Activated T-helper 1 cell treated with anti-CD3 and anti-CD28 coated beads, Interleukin-12 subunit alpha, Interleukin-12 subunit beta, Interleukin-2, Interleukin-4 antibody, amounts not matched to agents 30 ng/mL and 10 ng/mL and 1 ng/mL, durations not matched to agents 14 hours and 24 hours and 36 hours (primary cell): ENCODE measurements at regions not wholly inside any gene's neighbourhood (a gene's known extent, or its start where the extent isn't known, plus 50 kb on each side); places are given as distances from the start of the nearest gene placed in this dataset.

Experiments used
- DNase-seq: peaks from one replicate; pipeline ENCODE4 v3.0.0; 2021; ENCODE audit warnings: low spot score
- H3K27ac Mint-ChIP-seq: one replicate; pipeline ENCODE4 v1.8.0; 2021; ENCODE audit warnings: mild to moderate bottlenecking, mixed read lengths
- H3K27me3 Mint-ChIP-seq: one replicate; pipeline ENCODE4 v1.8.0; 2022; ENCODE audit warnings: mild to moderate bottlenecking, moderate library complexity, mixed read lengths; ENCODE audit not compliant: insufficient read depth
- H3K36me3 Mint-ChIP-seq: one replicate; pipeline ENCODE4 v1.8.0; 2021; ENCODE audit warnings: low read depth, mixed read lengths
- H3K4me1 Mint-ChIP-seq: one replicate; pipeline ENCODE4 v1.8.0; 2021; ENCODE audit warnings: low read depth, mixed read lengths
- H3K4me3 Mint-ChIP-seq: one replicate; pipeline ENCODE4 v1.8.0; 2021; ENCODE audit warnings: mild to moderate bottlenecking, moderate library complexity, mixed read lengths
- H3K9me3 Mint-ChIP-seq: one replicate; pipeline ENCODE4 v1.8.0; 2021; ENCODE audit warnings: mixed read lengths
- intact Hi-C: fragments of 100-400 bp; cut with micrococcal nuclease; formaldehyde crosslinking; loops from one replicate; pipeline ENCODE4 v1.15.1; 2024

DNA sequence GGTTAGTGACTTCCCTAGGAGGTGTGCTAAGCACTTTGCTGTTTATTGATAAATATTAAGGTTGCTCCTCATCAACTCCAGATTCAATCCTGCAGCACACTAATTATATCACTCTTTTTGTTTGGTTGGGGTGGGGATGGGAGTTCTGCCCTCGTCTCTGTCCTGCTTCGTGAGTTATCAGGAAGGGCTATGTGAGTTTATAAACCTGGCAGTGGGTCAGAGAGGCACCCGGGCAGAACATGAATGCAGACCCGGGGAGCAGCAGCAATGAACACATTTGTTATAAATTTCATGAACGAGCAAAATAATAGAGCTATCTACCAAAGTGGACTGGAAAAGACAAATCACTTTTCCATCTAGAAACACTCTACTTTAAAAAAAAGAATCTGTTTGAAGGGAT is 125.5 kb upstream of the WWC1 start:
- Mint-ChIP-seq H3K4me1 (no peaks in the 10 kb centered on the region), H3K9me3 (no peaks in the 10 kb centered on the region), H3K27ac (no peak overlapping the region), H3K27me3 (peaks cover 6% of the 10 kb centered on the region), H3K36me3 (no peaks in the 10 kb centered on the region), H3K4me3 (no peak overlapping the region)
- DNase-seq, result no peak
- intact Hi-C loops, result no loop called here

DNA sequence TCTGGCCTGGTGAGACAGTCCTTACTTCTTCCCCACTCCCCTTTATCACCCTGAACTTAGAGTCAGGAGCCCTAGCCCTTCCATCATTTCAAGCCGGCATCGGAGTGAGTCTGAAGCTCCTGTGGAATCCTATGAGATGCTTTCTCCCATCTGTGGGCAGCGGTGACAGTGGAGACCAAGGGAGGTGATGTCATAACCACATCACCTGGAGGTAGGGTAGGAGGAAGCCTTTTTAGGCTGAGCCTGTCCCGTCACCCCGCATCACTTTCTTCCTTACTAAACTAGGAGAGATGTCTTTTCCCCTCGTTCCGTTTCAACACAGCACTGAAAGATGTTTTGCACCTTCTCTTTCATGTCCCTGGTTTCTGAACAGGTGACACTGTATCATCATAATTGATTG is 124.1 kb upstream of the WWC1 start:
- Mint-ChIP-seq H3K27ac (no peak overlapping the region), H3K36me3 (no peaks in the 10 kb centered on the region), H3K4me3 (no peak overlapping the region), H3K4me1 (no peaks in the 10 kb centered on the region), H3K27me3 (peaks cover 6% of the 10 kb centered on the region), H3K9me3 (no peaks in the 10 kb centered on the region)
- intact Hi-C loops, result no loop called here
- DNase-seq, result no peak

DNA sequence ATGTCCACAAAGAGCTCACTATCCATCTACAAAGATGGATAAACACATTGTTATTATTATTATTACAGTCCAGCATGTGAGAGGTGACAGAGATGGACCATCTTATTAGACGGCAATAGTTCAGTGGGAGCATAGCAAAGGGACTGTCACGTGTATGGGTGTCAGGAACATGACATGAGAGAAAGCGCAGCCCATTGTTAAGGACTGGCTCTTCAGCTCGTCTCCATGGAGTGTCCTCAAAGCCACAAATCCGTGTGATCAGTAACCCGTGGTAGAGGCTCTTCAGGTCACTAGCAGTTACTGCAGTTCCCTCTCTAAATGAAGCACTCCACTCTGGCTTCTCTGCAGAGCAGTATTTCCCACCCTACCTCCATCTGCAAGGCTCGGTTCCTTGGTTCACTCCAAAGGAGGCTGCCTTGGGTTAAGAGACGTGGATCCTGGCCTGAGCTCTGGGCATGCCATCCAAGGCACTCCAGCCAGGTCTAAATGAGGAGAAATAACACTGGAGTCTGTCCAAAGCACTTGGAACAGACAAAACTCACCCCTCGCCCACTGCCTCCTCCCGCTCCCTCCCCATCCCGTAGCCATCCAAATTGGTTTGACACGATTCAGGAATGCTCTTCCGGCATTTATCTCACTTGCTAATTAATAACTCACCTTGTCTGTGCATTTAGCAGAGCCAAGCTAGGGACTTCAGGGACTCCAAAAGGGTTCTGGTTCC is 122.3 kb upstream of the WWC1 start:
- Mint-ChIP-seq H3K4me1 (no peaks in the 10 kb centered on the region), H3K4me3 (no peak overlapping the region), H3K27me3 (peaks cover 6% of the 10 kb centered on the region), H3K36me3 (no peaks in the 10 kb centered on the region), H3K9me3 (no peaks in the 10 kb centered on the region), H3K27ac (no peak overlapping the region)
- no peak for DNase-seq
- intact Hi-C loops, result no loop called here

DNA sequence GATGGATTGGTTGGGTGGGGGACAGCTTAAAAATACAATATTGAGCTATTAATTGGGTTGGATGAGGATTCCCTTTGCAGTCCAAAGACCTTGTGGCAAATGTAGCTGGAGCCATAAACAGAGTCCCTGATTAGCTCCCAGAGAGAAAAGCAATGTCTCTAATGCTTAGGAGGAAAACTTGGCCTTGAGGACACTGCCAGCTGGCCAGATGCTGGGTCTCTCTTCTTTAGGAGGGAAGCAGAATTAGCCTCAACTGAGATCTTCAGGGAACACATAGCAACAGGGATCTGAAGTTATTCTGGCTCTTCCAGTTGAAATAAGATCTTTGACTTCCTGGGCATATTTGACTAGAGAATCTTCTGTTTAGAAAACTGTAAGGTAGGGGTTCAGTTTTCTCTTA is 121.7 kb upstream of the WWC1 start:
- Mint-ChIP-seq H3K36me3 (no peaks in the 10 kb centered on the region), H3K4me1 (no peaks in the 10 kb centered on the region), H3K27ac (no peak overlapping the region), H3K9me3 (no peaks in the 10 kb centered on the region), H3K27me3 (peaks cover 6% of the 10 kb centered on the region), H3K4me3 (no peak overlapping the region)
- DNase-seq, result no peak
- intact Hi-C loops, result no loop called here

DNA sequence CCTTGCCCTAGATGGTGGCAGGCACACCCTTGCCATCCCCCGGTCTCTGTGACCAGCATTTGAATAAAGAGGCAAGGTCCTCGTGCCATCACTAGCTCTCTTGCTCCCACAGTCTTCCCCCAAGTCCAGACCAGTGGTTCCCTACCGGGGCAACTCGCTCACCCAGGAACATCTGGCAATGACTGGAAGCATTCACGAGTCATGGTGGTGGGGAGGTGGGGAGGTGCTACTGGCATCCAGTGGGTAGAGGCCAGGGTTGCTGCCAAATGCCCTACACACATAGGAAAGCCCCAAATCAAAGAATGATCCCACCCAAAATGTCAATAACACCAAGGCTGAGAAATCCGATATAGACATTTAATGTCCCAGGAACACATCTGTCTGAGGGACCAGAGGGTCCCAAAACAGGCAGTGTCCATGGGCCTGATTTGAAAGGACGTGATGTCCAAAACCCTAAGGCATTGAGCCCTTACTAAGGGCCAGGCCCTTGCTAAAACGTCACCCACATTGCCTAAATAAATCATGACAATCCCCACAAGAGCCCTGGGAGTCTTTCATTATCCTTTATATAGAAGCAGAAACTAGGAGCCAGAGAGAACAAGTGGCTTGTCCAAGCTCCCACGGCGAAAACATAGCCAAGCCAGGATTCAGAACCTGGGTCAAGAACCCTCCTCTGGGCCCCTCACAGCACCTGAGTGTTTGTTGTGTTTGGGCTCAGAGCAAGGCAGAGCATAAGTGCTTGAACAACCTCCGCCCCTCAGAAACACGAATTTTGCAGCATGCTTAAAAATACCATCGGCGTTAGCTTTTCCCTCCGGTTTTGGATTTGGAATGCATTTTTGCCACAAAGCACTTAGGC is 119.3 kb upstream of the WWC1 start:
- Mint-ChIP-seq H3K36me3 (no peaks in the 10 kb centered on the region), H3K4me3 (no peak overlapping the region), H3K9me3 (no peaks in the 10 kb centered on the region), H3K27me3 (peaks cover 3% of the 10 kb centered on the region), H3K27ac (no peak overlapping the region), H3K4me1 (no peaks in the 10 kb centered on the region)
- no peak for DNase-seq
- intact Hi-C loops, result no loop called here

DNA sequence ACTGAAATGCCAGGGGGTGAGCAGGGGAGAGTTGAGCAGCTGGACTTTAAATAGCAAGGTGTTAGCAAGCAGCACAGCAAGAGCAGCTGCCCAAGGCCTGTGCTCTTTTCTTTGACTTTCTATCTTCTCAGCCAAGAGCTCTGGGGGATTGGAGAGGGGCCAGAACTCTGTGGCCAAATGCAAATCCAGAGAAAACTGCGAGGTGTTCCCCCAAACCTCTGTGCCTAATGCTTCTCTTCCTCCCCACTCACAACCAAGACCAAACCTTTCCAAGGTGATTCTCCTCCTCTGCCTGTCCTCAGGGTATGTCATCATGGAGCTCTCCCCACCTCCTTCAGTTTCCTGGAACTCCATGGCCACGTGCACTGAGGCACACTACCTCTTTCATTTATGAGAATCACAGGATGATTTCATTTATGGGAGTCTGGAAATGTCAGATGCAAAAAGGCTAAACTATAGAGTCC is 118.7 kb upstream of the WWC1 start:
- Mint-ChIP-seq H3K27ac (no peak overlapping the region), H3K27me3 (no peaks in the 10 kb centered on the region), H3K4me3 (no peak overlapping the region), H3K9me3 (no peaks in the 10 kb centered on the region), H3K4me1 (no peaks in the 10 kb centered on the region), H3K36me3 (no peaks in the 10 kb centered on the region)
- intact Hi-C loops, result no loop called here
- DNase-seq, result no peak

DNA sequence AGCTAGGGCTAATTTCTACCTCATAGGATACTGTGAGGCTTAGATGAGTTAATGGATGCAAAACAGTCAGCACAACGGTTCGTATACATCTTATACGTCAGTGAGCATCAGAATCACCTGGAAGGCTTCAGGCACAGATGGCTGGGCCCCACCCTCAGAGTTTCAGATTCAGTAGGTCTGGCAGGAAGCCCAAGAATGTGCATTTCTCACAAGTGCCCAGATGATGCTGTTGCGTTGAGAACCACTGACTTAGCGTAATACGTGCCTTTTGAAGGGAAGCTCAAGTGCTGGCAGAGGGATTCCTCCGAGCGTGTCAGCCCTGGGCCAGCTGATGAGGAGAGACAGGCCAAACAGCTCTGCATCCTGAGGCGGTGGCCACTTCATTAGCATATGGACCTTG is 117.1 kb upstream of the WWC1 start:
- intact Hi-C loops, result no loop called here
- no peak for DNase-seq
- Mint-ChIP-seq H3K27me3 (no peaks in the 10 kb centered on the region), H3K4me3 (no peak overlapping the region), H3K27ac (no peak overlapping the region), H3K9me3 (no peaks in the 10 kb centered on the region), H3K36me3 (no peaks in the 10 kb centered on the region), H3K4me1 (no peaks in the 10 kb centered on the region)

DNA sequence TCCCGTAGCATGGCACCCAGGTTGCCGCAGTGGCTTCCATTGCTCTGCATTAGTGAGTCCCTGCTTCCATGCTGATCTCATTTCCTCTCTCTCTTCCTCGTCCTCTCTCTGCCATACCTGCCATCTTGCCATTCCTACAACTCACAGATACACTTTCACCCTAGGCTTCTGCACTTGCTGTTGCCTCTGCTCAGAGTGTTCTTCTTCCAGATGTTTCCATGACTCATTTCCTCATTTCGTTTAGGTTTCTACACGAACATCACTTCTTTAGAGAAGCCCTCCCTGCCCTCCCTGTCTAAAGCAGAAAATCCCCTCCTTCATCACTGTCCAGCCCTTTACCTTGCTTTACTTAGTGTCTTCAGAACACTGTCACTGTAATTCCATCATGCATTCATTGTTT is 115.2 kb upstream of the WWC1 start:
- H3K36me3 Mint-ChIP-seq, result no peaks in the 10 kb centered on the region
- H3K27me3 Mint-ChIP-seq, result no peaks in the 10 kb centered on the region
- DNase-seq, result no peak
- H3K4me3 Mint-ChIP-seq, result no peak overlapping the region
- H3K27ac Mint-ChIP-seq, result no peak overlapping the region
- no peaks in the 10 kb centered on the region for H3K9me3 Mint-ChIP-seq
- no peaks in the 10 kb centered on the region for H3K4me1 Mint-ChIP-seq
- intact Hi-C loops, result no loop called here

DNA sequence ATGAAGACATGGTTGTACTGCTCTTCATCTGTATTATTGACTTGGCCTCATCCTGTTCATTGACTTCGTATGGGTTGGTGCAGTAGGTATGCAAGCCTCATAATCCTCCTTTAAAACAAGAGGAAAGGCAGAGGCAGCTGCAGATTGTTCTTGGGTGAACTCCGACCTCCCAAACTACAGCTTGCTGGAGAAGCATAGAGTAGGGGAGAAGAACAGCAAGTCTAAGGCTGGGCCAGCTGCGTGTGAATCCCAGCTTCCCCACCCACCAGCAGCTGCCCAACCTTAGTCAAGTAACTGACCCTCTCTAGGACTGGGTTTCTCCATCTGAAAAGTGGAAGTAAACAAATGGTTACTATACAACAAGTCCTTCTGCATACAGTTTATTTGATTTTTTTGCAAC is 114.5 kb upstream of the WWC1 start:
- intact Hi-C loops, result no loop called here
- Mint-ChIP-seq H3K36me3 (no peaks in the 10 kb centered on the region), H3K4me3 (no peak overlapping the region), H3K27ac (no peak overlapping the region), H3K27me3 (no peaks in the 10 kb centered on the region), H3K9me3 (no peaks in the 10 kb centered on the region), H3K4me1 (no peaks in the 10 kb centered on the region)
- no peak for DNase-seq

DNA sequence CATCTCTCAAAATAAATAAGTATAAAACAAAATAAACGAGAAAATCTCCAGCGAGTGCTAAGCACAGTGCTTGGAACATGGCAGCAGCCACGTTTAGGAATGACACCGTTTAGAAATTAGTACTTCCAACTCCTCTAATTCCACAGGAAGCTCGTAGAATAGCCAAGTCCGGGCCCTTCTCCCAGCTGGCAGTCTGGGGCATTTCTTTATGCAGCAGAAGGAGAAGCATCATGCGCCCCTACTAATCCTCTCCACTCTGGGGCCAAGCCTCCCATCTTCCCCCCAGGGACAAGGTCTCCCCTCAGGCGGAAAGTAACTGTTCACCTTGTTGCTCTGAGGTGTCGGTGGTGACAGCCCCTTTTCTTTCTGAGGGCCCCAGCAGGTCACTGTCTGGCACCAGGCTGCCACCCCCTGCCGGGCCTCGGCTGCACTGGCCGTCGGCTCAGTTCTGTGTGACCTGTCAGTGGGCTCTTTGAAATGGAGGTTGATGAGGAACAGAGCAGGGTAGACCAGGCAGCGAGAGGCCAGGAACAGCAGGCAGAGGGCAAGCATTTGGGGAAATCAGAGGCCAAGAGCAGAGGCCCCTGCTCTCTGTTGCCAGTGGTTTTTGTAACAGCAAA is 113.5 kb upstream of the WWC1 start:
- H3K27ac Mint-ChIP-seq, result no peak overlapping the region
- H3K27me3 Mint-ChIP-seq, result no peaks in the 10 kb centered on the region
- no peaks in the 10 kb centered on the region for H3K9me3 Mint-ChIP-seq
- DNase-seq, result no peak
- no peaks in the 10 kb centered on the region for H3K4me1 Mint-ChIP-seq
- no peak overlapping the region for H3K4me3 Mint-ChIP-seq
- intact Hi-C loops, result no loop called here
- no peaks in the 10 kb centered on the region for H3K36me3 Mint-ChIP-seq

DNA sequence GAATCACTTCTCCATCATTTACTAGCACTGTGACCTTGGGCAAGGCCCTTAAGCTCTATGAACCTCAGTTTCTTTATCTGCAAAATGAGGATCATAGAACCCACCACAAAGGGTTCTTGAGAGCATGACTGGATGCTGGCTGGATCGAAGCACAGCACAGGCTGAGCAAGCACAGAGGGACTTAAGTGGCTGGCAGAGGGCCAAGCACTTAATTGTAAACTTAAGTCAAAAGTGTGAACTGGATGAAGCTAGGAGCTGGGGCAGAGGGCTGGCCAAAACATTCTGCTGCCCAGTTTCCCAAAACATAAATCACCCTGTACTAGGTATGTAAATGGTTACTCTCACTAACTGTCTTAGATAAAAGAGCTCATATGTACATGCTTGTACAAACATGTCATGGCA is 112.3 kb upstream of the WWC1 start:
- H3K27ac Mint-ChIP-seq, result no peak overlapping the region
- H3K4me3 Mint-ChIP-seq, result no peak overlapping the region
- intact Hi-C loops, result no loop called here
- no peaks in the 10 kb centered on the region for H3K9me3 Mint-ChIP-seq
- DNase-seq, result no peak
- no peaks in the 10 kb centered on the region for H3K36me3 Mint-ChIP-seq
- H3K4me1 Mint-ChIP-seq, result no peaks in the 10 kb centered on the region
- H3K27me3 Mint-ChIP-seq, result no peaks in the 10 kb centered on the region

DNA sequence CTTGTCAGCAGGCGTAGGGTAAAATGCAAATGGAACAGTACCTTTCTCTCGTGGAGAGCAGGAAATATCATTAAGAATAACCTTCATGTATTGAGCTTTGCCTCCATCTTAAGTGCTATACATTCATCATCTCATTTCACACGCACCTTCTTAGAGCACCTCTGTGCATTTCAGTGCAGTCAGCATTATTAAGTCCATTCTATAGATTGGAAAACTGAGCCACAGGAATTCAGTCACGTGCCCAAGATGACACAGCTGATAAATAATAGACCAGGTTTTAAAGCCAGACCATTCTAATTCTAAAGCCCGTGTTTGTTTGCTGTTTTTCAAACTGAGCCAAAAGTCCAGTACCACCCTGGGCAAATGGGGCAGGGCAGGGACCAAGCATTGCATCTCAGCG is 109.2 kb upstream of the WWC1 start:
- H3K27me3 Mint-ChIP-seq, result peaks cover 4% of the 10 kb centered on the region
- H3K4me1 Mint-ChIP-seq, result no peaks in the 10 kb centered on the region
- H3K36me3 Mint-ChIP-seq, result no peaks in the 10 kb centered on the region
- no peak for DNase-seq
- no peak overlapping the region for H3K27ac Mint-ChIP-seq
- intact Hi-C loops, result no loop called here
- no peaks in the 10 kb centered on the region for H3K9me3 Mint-ChIP-seq
- H3K4me3 Mint-ChIP-seq, result no peak overlapping the region

DNA sequence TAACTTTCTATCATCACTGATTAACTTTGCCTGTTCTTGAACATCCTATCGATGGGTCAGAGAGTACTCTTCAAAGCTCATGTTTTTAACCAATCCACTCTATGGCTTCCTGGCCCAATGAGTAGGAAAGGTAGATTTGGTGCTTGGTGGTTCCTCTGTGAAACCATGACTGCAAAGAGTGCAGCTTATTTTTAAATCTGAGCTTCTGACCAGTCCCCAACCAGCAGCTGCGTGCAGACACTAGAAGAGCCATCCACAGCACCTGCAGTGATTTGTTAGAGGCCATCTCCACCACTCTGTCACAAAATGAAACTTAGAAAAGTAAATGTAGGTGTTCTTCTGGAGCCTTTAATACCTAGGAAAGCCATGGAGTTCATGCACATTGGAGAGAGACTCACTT is 107.3 kb upstream of the WWC1 start:
- no peaks in the 10 kb centered on the region for H3K9me3 Mint-ChIP-seq
- intact Hi-C loops, result no loop called here
- H3K4me1 Mint-ChIP-seq, result no peaks in the 10 kb centered on the region
- H3K27ac Mint-ChIP-seq, result no peak overlapping the region
- H3K4me3 Mint-ChIP-seq, result no peak overlapping the region
- no peaks in the 10 kb centered on the region for H3K36me3 Mint-ChIP-seq
- peaks cover 6% of the 10 kb centered on the region for H3K27me3 Mint-ChIP-seq
- DNase-seq, result no peak
